ENCODE measurements at regions not wholly inside any gene's neighbourhood (a gene's known extent, or its start where the extent isn't known, plus 50 kb on each side); places are given as distances from the start of the nearest gene placed in this dataset.

- in situ Hi-C loops (cut with HindIII; ENCODE audit: low pct_ligation_motif_present, low sequenced_read_pairs) = no loop called here
- no peak overlapping the region for H3K4me3 ChIP-seq (ENCODE audit: low read depth, low read length)
- no peak for DNase-seq
- no peaks in the 10 kb centered on the region for H3K36me3 ChIP-seq (replicated peaks)
- TF ChIP-seq CTCF (IDR thresholded peaks at IDR 0.05; ENCODE audit: low read depth, low read length, missing control alignments) = no peak
- no peaks in the 10 kb centered on the region for H3K27me3 ChIP-seq (replicated peaks)
- H3K27ac ChIP-seq = no peak overlapping the region
Measured at GRCh38 chr12:4080213-4080612, 193.3 kb upstream of the CCND2 start.

- Histone ChIP-seq H3K36me3 (replicated peaks) (no peaks in the 10 kb centered on the region), H3K27ac (no peak overlapping the region), H3K4me3 (ENCODE audit: low read depth, low read length) (no peak overlapping the region), H3K27me3 (replicated peaks) (no peaks in the 10 kb centered on the region)
- in situ Hi-C loops (cut with HindIII; ENCODE audit: low pct_ligation_motif_present, low sequenced_read_pairs) = no loop called here
- no peak for DNase-seq
- TF ChIP-seq CTCF (IDR thresholded peaks at IDR 0.05; ENCODE audit: low read depth, low read length, missing control alignments) = no peak
Measured at GRCh38 chr12:4074129-4074528, 199.4 kb upstream of the CCND2 start.

GRCh38 chr12:4069670-4070010, 196.4 kb upstream of the PARP11 start:
- TF ChIP-seq CTCF (IDR thresholded peaks at IDR 0.05; ENCODE audit: low read depth, low read length, missing control alignments) = no peak
- in situ Hi-C loops (cut with HindIII; ENCODE audit: low pct_ligation_motif_present, low sequenced_read_pairs) = no loop called here
- no peaks in the 10 kb centered on the region for H3K36me3 ChIP-seq (replicated peaks)
- H3K27me3 ChIP-seq (replicated peaks) = no peaks in the 10 kb centered on the region
- no peak overlapping the region for H3K4me3 ChIP-seq (ENCODE audit: low read depth, low read length)
- no peak for DNase-seq
- H3K27ac ChIP-seq = no peak overlapping the region

- in situ Hi-C loops (cut with HindIII; ENCODE audit: low pct_ligation_motif_present, low sequenced_read_pairs) = no loop called here
- Histone ChIP-seq H3K4me3 (ENCODE audit: low read depth, low read length) (no peak overlapping the region), H3K27ac (no peak overlapping the region), H3K27me3 (replicated peaks) (no peaks in the 10 kb centered on the region), H3K36me3 (replicated peaks) (no peaks in the 10 kb centered on the region)
- DNase-seq = peak; percentile 12
- TF ChIP-seq CTCF (IDR thresholded peaks at IDR 0.05; ENCODE audit: low read depth, low read length, missing control alignments) = no peak
Measured at GRCh38 chr12:4068981-4069669, 195.9 kb upstream of the PARP11 start.

GRCh38 chr12:4064008-4064407, 190.8 kb upstream of the PARP11 start:
- Histone ChIP-seq H3K27ac (no peak overlapping the region), H3K4me3 (ENCODE audit: low read depth, low read length) (no peak overlapping the region), H3K36me3 (replicated peaks) (no peaks in the 10 kb centered on the region), H3K27me3 (replicated peaks) (no peaks in the 10 kb centered on the region)
- in situ Hi-C loops (cut with HindIII; ENCODE audit: low pct_ligation_motif_present, low sequenced_read_pairs) = no loop called here
- DNase-seq = no peak
- no peak for TF ChIP-seq CTCF (IDR thresholded peaks at IDR 0.05; ENCODE audit: low read depth, low read length, missing control alignments)

All from brain microvascular endothelial cell (primary cell).